Stimulated activated CD4-positive, alpha-beta T cell treated with anti-CD3 and anti-CD28 coated beads, Interleukin-2, amount 100 ng/mL, for 4 hours (primary cell): ENCODE measurements at regions not wholly inside any gene's neighbourhood (a gene's known extent, or its start where the extent isn't known, plus 50 kb on each side); places are given as distances from the start of the nearest gene placed in this dataset.

Experiments
- DNase-seq: peaks from one replicate; pipeline ENCODE4 v3.0.0-alpha.2; 2020; ENCODE audit warnings: low read depth

DNA sequence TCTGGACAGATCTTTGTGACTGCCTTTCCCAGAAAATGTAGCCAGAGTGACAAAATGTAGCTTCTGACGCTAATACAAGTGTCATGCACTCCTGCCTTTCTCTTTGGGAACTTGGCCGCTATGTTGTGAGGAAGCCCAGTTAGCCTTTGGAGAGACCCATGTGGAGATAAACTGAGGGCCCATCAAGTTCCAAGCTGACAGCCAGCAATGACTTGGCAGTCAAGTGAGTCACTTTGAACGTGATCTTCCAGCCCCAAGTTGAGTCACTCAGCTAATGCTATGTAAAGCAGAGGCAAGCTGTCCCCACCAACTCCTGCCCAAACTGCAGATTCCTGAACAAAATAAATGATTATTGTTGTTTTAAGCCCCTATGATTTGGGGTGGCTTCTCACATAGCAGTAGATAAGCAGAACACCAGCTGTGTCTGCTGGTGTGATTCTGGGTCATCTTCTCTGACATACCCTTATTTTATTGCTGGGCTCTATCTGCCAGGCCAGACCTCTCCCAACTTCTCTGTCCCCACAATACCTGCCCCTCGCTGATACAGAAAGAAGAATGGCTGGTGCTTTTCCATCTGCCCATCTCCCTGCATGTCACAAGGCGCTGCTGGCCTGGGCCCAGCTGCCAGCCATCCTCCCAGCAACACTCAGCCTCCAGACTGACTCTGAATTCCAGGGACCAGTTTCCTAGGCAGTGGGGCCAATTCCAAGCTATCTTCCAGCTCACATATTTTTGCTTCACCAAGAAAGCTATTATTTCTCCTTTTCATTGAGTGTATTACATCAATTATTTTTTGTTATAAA is 274.8 kb downstream of the LRFN2 start:
- DNase-seq, result no peak

GRCh38 chr6:40308533-40309306 is 278.4 kb downstream of the LRFN2 start:
- peak; percentile 26 for DNase-seq

DNA sequence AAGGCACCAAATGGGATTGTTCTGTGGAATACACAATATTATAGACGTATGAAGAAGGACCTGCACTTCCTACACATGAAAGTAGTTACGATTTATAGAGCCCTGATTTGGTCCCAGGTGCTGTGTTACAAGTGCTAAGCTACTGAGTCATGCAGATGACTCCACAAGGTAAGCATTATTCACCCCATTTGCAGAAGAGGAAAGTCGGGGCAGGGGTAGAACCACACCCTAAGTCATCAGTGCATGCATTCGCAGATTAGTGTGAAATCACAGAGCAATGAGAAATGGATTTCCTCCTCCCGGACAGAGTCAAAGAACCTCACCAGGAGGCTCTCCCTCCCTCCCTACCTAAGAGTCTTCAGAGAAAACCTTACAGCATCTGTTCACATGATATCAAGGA is 279.5 kb downstream of the LRFN2 start:
- no peak for DNase-seq

GRCh38 chr6:40302856-40303454 is 284.2 kb downstream of the LRFN2 start:
- no peak for DNase-seq

- no peak for DNase-seq
Measured at GRCh38 chr6:40299681-40300080, 287.5 kb downstream of the LRFN2 start.

DNA sequence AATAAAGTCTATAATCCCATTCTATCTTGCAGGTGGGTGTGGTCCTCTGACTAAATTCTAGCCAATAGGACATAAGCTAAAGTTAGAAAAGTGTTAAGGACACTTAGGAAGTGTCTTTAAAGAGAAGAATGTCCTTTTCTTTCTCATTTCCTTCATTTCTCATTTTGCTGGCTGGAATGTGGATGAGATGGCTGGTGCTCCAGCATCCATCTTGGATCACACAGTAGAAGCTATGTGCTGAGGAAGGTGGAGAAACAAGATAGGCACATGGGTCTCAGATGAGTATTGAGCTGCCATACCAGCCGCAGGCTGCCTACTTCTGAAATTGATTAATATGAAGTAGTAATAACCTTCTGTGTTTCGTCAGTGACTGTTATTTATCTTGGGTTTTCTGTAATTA is 289.0 kb downstream of the LRFN2 start:
- DNase-seq, result no peak

DNA sequence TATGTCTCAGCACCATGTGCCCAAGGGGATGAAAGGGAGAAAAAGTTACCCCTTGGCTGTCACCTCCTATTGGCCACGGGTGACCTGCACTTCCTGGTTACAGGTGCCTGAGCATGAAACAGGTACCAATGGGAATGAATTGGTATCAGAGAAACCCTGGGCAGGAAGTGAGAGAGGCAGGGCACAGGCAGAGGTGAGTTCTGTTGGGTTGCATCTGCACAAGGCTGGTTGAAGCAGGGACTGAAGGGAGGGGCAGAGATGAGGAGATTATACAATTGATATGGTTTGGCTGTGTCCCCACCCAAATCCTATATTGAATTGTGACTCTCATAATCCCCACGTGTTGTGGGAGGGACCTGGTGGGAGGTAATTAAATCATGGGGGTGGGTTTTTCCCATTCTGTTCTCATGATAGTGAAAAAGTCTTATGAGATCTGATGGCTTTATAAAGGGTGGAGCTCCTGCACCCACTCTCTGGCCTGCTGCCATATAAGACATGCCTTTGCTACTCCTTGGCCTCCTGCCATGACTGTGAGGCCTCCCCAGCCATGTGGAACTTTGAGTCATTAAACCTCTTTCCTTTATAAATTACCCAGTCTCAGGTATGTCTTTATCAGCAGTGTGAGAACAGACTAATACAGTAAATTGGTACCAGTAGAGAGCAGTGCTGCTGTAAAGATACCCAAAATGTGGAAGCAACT is 291.8 kb downstream of the LRFN2 start:
- no peak for DNase-seq

DNA sequence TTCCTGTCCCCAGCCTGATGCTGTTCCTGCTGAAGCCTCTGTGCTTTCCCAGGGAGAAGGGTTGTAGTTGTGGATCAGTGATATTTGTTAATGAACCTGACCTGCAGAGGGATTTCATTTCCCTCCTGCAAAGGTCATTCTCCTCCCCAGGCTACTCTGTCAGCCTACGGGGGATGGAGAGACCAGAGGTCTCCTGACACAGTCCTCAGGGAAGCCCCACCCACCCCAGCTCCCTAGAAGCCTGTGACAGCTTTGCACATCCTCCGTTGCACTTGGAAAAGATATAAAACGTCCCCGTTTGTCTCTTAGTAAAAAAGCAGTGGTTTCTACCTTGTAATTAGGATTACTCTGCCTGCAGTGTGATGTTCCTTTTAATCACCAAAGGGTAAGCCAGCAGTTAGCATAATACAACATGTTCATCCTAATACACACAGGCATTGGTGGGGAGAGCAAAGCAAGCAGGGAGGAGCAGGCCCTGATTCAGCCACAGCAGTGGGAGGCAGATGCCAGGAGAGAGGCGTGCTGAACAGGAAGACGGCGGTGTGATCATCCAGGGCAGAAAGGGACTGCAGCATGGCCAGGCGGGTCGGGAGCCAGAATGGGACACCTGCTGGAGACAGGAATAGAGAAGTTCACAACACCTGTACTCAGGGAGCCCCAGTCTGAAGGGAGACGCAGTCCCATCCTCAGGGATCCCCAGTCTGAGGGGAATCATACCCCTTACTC is 293.5 kb downstream of the LRFN2 start:
- no peak for DNase-seq

GRCh38 chr6:40293060-40293459 is 294.1 kb downstream of the LRFN2 start:
- no peak for DNase-seq

DNA sequence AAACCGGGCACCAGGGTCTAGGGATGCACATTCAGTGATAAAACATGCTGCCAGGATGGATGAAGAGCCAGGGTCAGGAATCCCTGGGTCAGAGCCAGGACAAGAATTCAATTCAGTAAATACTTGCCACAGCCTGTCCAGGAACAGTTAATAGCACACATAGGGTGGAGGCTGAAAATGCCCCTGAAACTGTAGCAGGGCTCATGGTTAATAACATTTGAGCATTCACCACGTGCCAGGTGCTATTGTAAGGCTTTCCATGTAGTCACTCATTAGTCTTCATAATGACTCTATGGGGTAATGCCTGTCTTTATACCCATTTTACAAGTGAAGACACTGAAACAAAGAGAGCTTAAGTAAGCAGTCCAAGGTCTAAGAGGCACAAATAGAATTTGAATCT is 296.3 kb downstream of the LRFN2 start:
- no peak for DNase-seq

DNA sequence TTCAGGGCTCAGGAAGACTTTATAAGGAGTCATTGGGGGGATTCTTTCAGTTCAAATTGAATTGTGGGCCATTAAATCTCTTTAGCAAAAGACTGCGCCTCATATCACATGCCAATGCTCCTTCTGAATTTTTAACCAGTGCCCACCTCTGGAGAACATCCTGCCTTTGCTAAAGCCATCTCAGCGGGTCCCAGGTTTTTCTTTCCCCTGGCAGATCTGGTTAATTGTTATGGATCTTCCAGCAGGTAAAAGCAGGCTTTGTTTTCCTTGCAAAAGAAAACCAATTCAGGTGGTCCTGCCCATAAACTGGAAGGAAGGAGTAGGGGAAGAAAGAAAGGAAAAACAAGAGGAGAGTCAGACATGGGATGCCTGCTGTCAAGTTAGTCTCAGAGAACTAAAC is 298.2 kb downstream of the LRFN2 start:
- no peak for DNase-seq

DNA sequence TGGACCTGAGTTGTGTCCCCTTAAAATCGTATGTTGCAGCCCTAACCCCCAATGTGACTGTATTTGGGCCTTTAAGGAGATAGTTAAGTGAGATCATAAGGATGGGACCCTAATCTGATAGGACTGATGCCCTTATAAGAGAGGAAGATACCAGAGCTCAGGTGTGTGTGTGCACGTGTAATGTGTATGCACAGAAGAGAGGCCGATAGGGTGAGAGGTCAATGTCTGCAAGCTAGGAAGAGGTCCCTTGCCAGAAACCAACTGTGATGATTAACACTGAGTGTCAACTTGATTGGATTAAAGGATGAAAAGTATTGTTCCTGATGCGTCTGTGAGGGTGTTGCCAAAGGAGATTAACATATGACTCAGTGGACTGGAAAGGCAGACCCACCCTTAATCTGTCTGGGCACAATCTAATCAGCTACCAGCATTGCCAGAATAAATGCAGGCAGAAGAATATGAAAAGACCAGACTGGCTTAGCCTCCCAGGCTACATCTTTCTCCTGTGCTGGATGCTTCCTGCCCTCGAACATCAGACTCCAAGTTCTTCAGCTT is 299.8 kb downstream of the LRFN2 start:
- no peak for DNase-seq

DNA sequence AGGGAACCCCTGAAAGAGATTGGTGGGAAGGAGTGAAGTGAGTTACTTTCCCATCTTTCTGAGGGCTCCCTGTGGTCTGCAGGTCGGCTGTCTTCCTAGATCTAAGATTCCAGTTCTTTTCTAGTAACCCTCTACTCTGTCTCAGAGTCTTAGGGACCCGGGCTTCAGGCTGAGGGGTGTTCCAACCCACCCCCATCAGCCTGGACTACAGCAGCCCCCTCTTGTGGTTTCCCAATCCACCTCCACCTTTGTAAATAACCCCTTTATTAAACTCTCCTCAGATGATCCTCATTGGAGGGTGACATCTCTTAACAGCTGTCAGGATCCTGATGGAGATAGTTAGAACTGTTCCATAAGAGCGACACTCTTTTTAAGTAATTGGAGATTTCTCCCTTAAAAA is 300.4 kb downstream of the LRFN2 start:
- DNase-seq, result no peak

GRCh38 chr6:40285996-40286395 is 301.2 kb downstream of the LRFN2 start:
- no peak for DNase-seq

DNA sequence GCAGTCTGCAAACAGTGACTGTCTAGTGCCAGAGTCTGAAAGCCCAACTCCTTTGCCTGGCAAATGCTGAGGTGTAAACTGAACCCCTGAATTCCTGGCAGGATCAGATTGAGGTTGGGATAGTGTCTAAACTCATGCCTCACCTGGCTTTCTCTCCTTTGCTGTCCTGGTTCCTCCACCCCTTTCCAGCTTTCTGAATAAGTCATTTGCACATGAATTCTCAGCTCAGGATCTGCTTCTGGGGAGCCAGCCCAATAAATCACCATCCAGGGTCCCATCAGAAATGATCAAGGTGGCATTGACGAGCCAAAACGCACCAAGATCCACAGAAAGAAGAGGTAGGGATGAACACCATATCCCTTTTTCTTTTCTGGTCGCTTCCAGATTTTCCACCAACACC is 301.6 kb downstream of the LRFN2 start:
- DNase-seq, result no peak

DNA sequence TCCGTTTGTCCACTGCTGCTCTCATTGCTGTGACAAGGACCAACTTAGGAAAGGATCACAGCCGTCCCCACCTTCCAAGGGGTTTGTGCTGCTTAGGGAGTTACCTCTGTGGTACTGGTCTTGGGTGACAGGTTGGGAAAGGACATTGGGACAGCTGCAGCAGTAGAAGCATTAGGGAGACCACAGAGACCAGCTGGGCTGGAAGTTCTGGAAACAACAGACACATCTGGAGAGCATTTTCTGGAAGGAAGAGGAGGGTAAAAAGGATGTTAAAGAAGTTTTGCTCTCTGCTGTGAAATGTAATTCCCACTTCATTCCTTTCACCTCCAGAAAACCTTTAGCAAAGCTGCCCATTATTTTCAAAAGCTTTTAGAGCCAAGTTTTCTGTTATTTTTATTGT is 304.2 kb downstream of the LRFN2 start:
- DNase-seq, result no peak

GRCh38 chr6:40281402-40281801 is 305.8 kb downstream of the LRFN2 start:
- no peak for DNase-seq

DNA sequence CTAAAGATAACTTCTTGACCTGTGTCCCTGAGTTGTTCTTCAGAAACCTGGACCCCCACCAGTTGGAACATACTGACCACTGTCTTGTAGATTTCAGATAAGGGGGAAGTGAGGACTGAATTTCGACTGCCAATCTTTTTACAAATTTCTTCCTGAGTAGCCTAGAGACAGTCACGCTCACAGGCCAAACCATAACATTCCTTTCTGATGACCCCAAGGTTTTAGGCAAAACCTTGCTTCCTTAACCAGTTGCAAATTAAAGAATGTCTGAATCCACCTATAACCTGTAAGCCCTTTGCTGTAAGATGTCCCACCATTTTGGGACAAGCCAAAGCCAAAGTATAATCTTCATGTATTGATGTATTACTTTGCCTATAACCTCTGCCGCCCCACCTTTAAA is 306.9 kb downstream of the LRFN2 start:
- DNase-seq, result no peak

GRCh38 chr6:40276141-40276540 is 311.0 kb downstream of the LRFN2 start:
- DNase-seq, result no peak

DNA sequence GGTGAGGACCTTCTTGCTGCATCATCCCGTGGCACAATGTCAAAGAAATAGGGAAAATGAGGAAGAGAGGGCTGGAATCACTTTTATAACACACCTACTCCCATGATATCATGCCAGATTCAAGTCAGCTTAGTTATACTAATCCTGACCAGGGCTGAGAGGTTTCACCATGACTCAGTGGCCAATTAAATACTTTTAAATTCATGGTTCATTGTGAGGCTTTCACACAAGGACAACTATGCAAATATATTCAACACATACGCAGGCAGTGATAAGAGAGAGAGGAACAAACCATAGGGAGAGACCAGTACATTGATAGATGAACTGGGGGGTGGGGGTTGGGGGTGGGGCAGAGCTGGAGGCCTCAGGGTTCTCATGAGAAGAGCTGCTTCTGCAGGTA is 313.1 kb downstream of the LRFN2 start:
- DNase-seq, result no peak

- DNase-seq, result no peak
Measured at GRCh38 chr6:40268614-40269013, 318.6 kb downstream of the LRFN2 start.

GRCh38 chr6:40268166-40268565 is 319.0 kb downstream of the LRFN2 start:
- no peak for DNase-seq
